ENCODE measurements at regions not wholly inside any gene's neighbourhood (a gene's known extent, or its start where the extent isn't known, plus 50 kb on each side); places are given as distances from the start of the nearest gene placed in this dataset.
"Not testable (repeated sequence)": the region's sequence is repeated elsewhere in the genome, so short reads cannot be mapped to it uniquely, and the experiment has no call there.

DNA sequence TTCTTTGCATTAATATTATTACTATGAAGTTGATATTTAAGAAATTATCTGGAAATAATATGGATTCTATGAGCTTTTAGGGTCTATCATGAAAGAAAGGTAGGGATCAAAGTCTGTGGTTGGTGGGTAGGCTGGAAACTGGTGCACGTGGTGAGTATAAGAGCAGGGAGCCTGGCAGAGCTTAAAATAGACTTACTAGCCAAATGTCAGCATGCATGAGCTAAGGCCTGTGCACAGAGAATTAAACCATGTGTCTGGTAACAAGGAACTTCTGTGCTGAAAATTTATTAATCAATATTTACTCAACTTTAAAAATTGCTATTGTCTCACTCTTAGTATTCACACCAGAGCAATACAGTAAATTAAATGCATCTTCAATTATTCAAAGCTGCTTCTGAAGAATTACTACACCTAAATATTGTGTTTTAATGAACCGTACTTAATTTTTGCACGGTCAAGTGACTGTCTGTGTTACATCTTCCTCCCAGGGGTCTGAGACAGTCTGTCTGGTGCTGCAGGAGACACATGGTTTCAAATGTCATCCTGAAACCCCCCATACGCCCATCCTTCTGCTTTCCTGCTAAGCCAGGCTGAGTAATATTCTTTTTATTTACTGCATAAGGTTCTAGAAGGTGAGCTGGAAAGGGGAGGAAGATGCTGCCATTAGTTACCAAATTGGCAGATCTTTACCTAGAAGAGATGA, 161.0 kb upstream of the NLRP1 start:
- no peak for DNase-seq
- Mint-ChIP-seq H3K36me3 (ENCODE audit: insufficient read depth) (no peaks in the 10 kb centered on the region), H3K4me1 (ENCODE audit: low read depth) (no peaks in the 10 kb centered on the region), H3K9me3 (no peaks in the 10 kb centered on the region), H3K4me3 (no peak overlapping the region), H3K27me3 (ENCODE audit: low read depth) (peaks cover 14% of the 10 kb centered on the region)
- no peak for ATAC-seq

GRCh38 chr17:5747276-5747675, 163.0 kb upstream of the NLRP1 start:
- H3K27me3 Mint-ChIP-seq (ENCODE audit: low read depth): peaks cover 13% of the 10 kb centered on the region
- no peak for ATAC-seq
- DNase-seq: no peak
- H3K9me3 Mint-ChIP-seq: no peaks in the 10 kb centered on the region
- no peak overlapping the region for H3K4me3 Mint-ChIP-seq
- H3K4me1 Mint-ChIP-seq (ENCODE audit: low read depth): no peaks in the 10 kb centered on the region
- H3K36me3 Mint-ChIP-seq (ENCODE audit: insufficient read depth): no peaks in the 10 kb centered on the region

GRCh38 chr17:5747964-5748363, 163.7 kb upstream of the NLRP1 start:
- Mint-ChIP-seq H3K9me3 (no peaks in the 10 kb centered on the region), H3K36me3 (ENCODE audit: insufficient read depth) (no peaks in the 10 kb centered on the region)

DNA sequence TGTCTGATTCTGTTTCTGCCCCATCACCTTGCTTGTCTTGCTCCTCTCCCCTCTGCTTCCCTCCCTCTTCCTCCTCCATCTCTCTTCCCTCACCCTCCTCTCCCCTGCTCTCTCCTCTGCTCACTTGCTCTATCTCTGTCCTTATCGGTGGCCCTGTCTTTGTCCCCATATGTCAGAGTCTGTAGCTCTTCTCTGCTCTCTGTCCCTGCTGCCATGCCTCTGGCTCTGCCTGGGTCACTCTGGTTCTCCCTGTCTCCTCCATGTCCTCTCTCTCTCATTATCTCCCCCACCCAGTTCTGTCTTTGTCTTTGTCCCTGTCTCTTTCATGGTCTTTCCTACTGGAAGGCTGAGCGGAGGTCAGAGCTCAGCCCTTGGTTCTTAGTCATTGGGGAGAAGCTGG, 169.1 kb upstream of the NLRP1 start:
- no peaks in the 10 kb centered on the region for H3K9me3 Mint-ChIP-seq
- DNase-seq (no peak), ATAC-seq (no peak)
- no peaks in the 10 kb centered on the region for H3K36me3 Mint-ChIP-seq (ENCODE audit: insufficient read depth)
- peaks cover 26% of the 10 kb centered on the region for H3K27me3 Mint-ChIP-seq (ENCODE audit: low read depth)
- H3K4me3 Mint-ChIP-seq: no peak overlapping the region
- no peaks in the 10 kb centered on the region for H3K4me1 Mint-ChIP-seq (ENCODE audit: low read depth)

More at GRCh38 chr17:5747964-5748363, 163.7 kb upstream of the NLRP1 start:
- no peak for ATAC-seq
- no peak overlapping the region for H3K4me3 Mint-ChIP-seq
- DNase-seq: no peak
- H3K4me1 Mint-ChIP-seq (ENCODE audit: low read depth): no peaks in the 10 kb centered on the region
- H3K27me3 Mint-ChIP-seq (ENCODE audit: low read depth): peaks cover 13% of the 10 kb centered on the region

GRCh38 chr17:5757314-5757907, 173.1 kb upstream of the NLRP1 start:
- Mint-ChIP-seq H3K4me1 (ENCODE audit: low read depth) (no peaks in the 10 kb centered on the region), H3K9me3 (no peaks in the 10 kb centered on the region), H3K36me3 (ENCODE audit: insufficient read depth) (no peaks in the 10 kb centered on the region), H3K4me3 (no peak overlapping the region), H3K27me3 (ENCODE audit: low read depth) (peaks cover 27% of the 10 kb centered on the region)
- ATAC-seq: no peak
- DNase-seq: no peak

DNA sequence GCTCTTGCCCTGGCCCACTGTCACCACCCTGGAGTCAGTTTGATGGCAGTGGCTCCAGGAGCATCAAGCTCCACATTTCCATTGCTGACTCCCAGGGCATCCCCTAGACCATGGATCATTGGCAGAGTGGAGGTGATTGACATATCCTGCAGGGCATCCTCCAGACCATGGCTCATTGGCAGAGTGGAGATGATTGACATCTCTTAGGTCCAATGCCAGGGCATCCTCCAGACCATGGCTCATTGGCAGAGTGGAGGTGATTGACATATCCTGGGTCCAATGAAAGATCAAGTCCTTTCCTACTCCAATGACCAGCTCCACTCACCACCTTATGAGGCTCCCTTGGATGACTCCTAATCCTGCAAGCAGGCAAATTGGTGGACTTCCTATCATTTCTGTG, 174.3 kb upstream of the NLRP1 start:
- no peak for ATAC-seq
- Mint-ChIP-seq H3K4me3 (no peak overlapping the region), H3K9me3 (no peaks in the 10 kb centered on the region)

DNA sequence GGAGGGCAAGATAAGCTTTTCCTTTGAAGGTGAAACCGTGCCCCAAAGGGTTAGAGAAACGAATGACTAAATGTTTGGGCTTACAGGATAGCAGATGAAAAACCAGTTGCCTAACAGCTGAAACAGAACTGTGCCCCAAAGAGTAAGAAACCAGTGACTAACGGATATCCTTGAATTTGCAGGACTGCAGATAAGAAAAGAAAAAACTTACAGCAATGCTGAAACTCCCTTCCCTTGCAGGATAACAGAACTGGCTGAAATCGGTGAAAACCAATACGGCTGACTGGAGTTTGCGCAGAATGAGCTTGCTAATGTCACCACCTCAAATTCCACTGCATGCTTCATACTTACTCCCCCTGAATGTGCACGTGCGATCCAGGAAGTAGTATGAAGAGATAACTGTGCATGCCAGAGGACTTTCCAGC, 175.2 kb upstream of the NLRP1 start:
- Mint-ChIP-seq H3K4me1 (ENCODE audit: low read depth) (no peaks in the 10 kb centered on the region), H3K27me3 (ENCODE audit: low read depth) (peaks cover 21% of the 10 kb centered on the region), H3K9me3 (no peaks in the 10 kb centered on the region), H3K36me3 (ENCODE audit: insufficient read depth) (no peaks in the 10 kb centered on the region), H3K4me3 (no peak overlapping the region)
- DNase-seq: no peak
- peak in 1 of 2 donors; percentile 27 for ATAC-seq

More for the DNA sequence above, 174.3 kb upstream of the NLRP1 start:
- no peak for DNase-seq
- peaks cover 28% of the 10 kb centered on the region for H3K27me3 Mint-ChIP-seq (ENCODE audit: low read depth)
- no peaks in the 10 kb centered on the region for H3K4me1 Mint-ChIP-seq (ENCODE audit: low read depth)
- no peaks in the 10 kb centered on the region for H3K36me3 Mint-ChIP-seq (ENCODE audit: insufficient read depth)

- no peaks in the 10 kb centered on the region for H3K4me1 Mint-ChIP-seq (ENCODE audit: low read depth)
- peaks cover 21% of the 10 kb centered on the region for H3K27me3 Mint-ChIP-seq (ENCODE audit: low read depth)
- ATAC-seq (no peak), DNase-seq (no peak)
- H3K4me3 Mint-ChIP-seq: no peak overlapping the region
- H3K9me3 Mint-ChIP-seq: no peaks in the 10 kb centered on the region
- H3K36me3 Mint-ChIP-seq (ENCODE audit: insufficient read depth): no peaks in the 10 kb centered on the region
Measured at GRCh38 chr17:5762191-5762590, 177.9 kb upstream of the NLRP1 start.

GRCh38 chr17:5763595-5764306, 179.4 kb upstream of the NLRP1 start:
- Mint-ChIP-seq H3K9me3 (no peaks in the 10 kb centered on the region), H3K4me3 (no peak overlapping the region), H3K4me1 (ENCODE audit: low read depth) (no peaks in the 10 kb centered on the region), H3K27me3 (ENCODE audit: low read depth) (peaks cover 25% of the 10 kb centered on the region), H3K36me3 (ENCODE audit: insufficient read depth) (no peaks in the 10 kb centered on the region)
- ATAC-seq: no peak
- DNase-seq: no peak

- no peaks in the 10 kb centered on the region for H3K9me3 Mint-ChIP-seq
- ATAC-seq (no peak), DNase-seq (no peak)
- no peak overlapping the region for H3K4me3 Mint-ChIP-seq
- no peaks in the 10 kb centered on the region for H3K4me1 Mint-ChIP-seq (ENCODE audit: low read depth)
- peaks cover 19% of the 10 kb centered on the region for H3K27me3 Mint-ChIP-seq (ENCODE audit: low read depth)
- no peaks in the 10 kb centered on the region for H3K36me3 Mint-ChIP-seq (ENCODE audit: insufficient read depth)
Measured at GRCh38 chr17:5769593-5770354, 185.5 kb upstream of the NLRP1 start.

GRCh38 chr17:5770441-5771270, 186.3 kb upstream of the NLRP1 start:
- no peak for DNase-seq
- no peak for ATAC-seq
- Mint-ChIP-seq H3K9me3 (no peaks in the 10 kb centered on the region), H3K4me1 (ENCODE audit: low read depth) (no peaks in the 10 kb centered on the region), H3K27me3 (ENCODE audit: low read depth) (peaks cover 21% of the 10 kb centered on the region), H3K4me3 (no peak overlapping the region), H3K36me3 (ENCODE audit: insufficient read depth) (no peaks in the 10 kb centered on the region)

DNA sequence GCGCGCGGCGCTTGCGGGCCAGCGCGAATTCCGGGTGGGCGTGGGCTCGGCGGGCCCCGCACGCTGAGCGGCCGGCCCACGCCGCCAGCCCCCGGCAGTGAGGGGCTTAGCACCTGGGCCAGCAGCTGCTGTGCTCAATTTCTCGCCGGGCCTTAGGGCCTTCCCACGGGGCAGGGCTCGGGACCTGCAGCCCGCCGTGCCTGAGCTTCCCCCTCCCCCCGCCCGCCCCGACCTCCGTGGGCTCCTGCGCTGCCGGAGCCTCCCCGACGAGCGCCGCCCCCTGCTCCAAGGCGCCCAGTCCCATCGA, 186.9 kb upstream of the NLRP1 start:
- not testable (repeated sequence) for ATAC-seq; H3K36me3 Mint-ChIP-seq (ENCODE audit: insufficient read depth); H3K4me3 Mint-ChIP-seq; DNase-seq; H3K9me3 Mint-ChIP-seq; H3K4me1 Mint-ChIP-seq (ENCODE audit: low read depth)
- H3K27me3 Mint-ChIP-seq (ENCODE audit: low read depth): peaks cover 21% of the 10 kb centered on the region

GRCh38 chr17:5772017-5772416, 187.7 kb upstream of the NLRP1 start:
- not testable (repeated sequence) for DNase-seq; H3K9me3 Mint-ChIP-seq; H3K4me1 Mint-ChIP-seq (ENCODE audit: low read depth); ATAC-seq; H3K4me3 Mint-ChIP-seq; H3K36me3 Mint-ChIP-seq (ENCODE audit: insufficient read depth)
- peaks cover 17% of the 10 kb centered on the region for H3K27me3 Mint-ChIP-seq (ENCODE audit: low read depth)

- DNase-seq (no peak), ATAC-seq (no peak)
- no peak overlapping the region for H3K4me3 Mint-ChIP-seq
- peaks cover 19% of the 10 kb centered on the region for H3K27me3 Mint-ChIP-seq (ENCODE audit: low read depth)
- H3K36me3 Mint-ChIP-seq (ENCODE audit: insufficient read depth): no peaks in the 10 kb centered on the region
- no peaks in the 10 kb centered on the region for H3K9me3 Mint-ChIP-seq
- no peaks in the 10 kb centered on the region for H3K4me1 Mint-ChIP-seq (ENCODE audit: low read depth)
Measured at GRCh38 chr17:5772720-5773119, 188.4 kb upstream of the NLRP1 start.

Data from activated T-cell treated with anti-CD3 and anti-CD28 coated beads, Interleukin-2, amount 50 U/mL, for 4 hours (primary cell).